Suprapubic skin (tissue), 4 donors: ENCODE measurements at regions not wholly inside any gene's neighbourhood (a gene's known extent, or its start where the extent isn't known, plus 50 kb on each side); places are given as distances from the start of the nearest gene placed in this dataset.

Experiments used
- DNase-seq, 2 donors: peaks; one replicate each; pipeline ENCODE4 v3.0.0-alpha.2; 2019; ENCODE audit warnings: low spot score in 2 of 2
- H3K27ac ChIP-seq: fragments of 200-600 bp; sonication (generic); one replicate; pipeline ENCODE4 v1.5.1; 2019
- H3K27me3 ChIP-seq: fragments of 200-600 bp; sonication (generic); one replicate; pipeline ENCODE4 v1.5.1; 2019
- H3K36me3 ChIP-seq: fragments of 200-600 bp; sonication (generic); one replicate; pipeline ENCODE4 v1.5.1; 2019
- H3K4me1 ChIP-seq: fragments of 200-600 bp; sonication (generic); one replicate; pipeline ENCODE4 v1.5.1; 2019
- H3K4me3 ChIP-seq: fragments of 200-600 bp; sonication (generic); one replicate; pipeline ENCODE4 v1.5.1; 2019; ENCODE audit warnings: mild to moderate bottlenecking
- H3K9me3 ChIP-seq: fragments of 200-600 bp; sonication (generic); one replicate; pipeline ENCODE4 v1.5.1; 2019
- EP300 ChIP-seq: sonication (generic); formaldehyde crosslinking; IDR thresholded peaks from one replicate; pipeline ENCODE4 v1.6.1; 2017; ENCODE audit warnings: antibody characterized with exemption
- POLR2A ChIP-seq, 2 donors: fragments of 450-650 bp; IDR thresholded peaks; one replicate each; pipeline ENCODE4 v1.6.1; 2017; ENCODE audit warnings: antibody characterized with exemption in 2 of 2, mild to moderate bottlenecking in 2 of 2, moderate library complexity in 2 of 2
- POLR2AphosphoS5 ChIP-seq, 3 donors: sonication (generic); formaldehyde crosslinking; IDR thresholded peaks; one replicate each; pipeline ENCODE4 v1.6.1; 2017; ENCODE audit warnings: antibody characterized with exemption in 3 of 3
- WGBS: methylation state at CpG from one replicate; pipeline ENCODE4 v1.1.5; 2018; 5-methylcytosine and 5-hydroxymethylcytosine counted together
- TF ChIP-seq, protein P1 (sequence below), 2 donors: fragments of 200-600 bp in 1 of 2; fragments of 450-650 bp in 1 of 2; sonication (generic) in 1 of 2; IDR thresholded peaks; one replicate each; pipeline ENCODE4 v1.5.1; 2016 to 2019; ENCODE audit warnings: antibody characterized with exemption in 2 of 2, mild to moderate bottlenecking in 1 of 2, moderate library complexity in 1 of 2

DNA sequence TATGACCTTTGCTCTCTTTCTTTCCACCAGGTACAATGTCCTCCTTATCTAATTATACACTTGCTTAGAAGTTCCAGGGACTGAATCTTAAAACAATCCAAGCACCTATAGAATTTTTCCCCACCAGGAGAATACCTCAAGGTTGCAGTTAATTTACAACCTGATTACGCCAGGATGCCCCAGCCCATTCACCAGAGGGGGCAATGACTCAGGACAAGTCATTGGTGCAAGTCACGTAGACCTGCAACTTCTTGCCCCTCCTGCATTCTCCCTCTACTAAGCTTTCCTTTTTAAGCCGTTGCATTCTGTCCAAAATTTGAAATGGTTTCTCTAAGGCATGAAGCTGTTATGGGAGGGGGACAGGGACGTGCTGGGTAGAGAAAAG is 111.1 kb upstream of the SCAF11 start:
- H3K27me3 ChIP-seq = no peaks in the 10 kb centered on the region
- no peaks in the 10 kb centered on the region for H3K4me1 ChIP-seq
- H3K27ac ChIP-seq = no peak overlapping the region
- DNase-seq = no peak
- H3K9me3 ChIP-seq = no peaks in the 10 kb centered on the region
- no peak overlapping the region for H3K4me3 ChIP-seq
- 92% methylated on average over 4 of the region's 4 CpGs for WGBS
- H3K36me3 ChIP-seq = no peaks in the 10 kb centered on the region
- TF ChIP-seq POLR2AphosphoS5 (IDR thresholded peaks at IDR 0.05) (no peak), EP300 (no peak), POLR2A (IDR thresholded peaks at IDR 0.05) (no peak)
- TF ChIP-seq, protein P1, sequence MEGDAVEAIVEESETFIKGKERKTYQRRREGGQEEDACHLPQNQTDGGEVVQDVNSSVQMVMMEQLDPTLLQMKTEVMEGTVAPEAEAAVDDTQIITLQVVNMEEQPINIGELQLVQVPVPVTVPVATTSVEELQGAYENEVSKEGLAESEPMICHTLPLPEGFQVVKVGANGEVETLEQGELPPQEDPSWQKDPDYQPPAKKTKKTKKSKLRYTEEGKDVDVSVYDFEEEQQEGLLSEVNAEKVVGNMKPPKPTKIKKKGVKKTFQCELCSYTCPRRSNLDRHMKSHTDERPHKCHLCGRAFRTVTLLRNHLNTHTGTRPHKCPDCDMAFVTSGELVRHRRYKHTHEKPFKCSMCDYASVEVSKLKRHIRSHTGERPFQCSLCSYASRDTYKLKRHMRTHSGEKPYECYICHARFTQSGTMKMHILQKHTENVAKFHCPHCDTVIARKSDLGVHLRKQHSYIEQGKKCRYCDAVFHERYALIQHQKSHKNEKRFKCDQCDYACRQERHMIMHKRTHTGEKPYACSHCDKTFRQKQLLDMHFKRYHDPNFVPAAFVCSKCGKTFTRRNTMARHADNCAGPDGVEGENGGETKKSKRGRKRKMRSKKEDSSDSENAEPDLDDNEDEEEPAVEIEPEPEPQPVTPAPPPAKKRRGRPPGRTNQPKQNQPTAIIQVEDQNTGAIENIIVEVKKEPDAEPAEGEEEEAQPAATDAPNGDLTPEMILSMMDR (IDR thresholded peaks at IDR 0.05) = no peak

DNA sequence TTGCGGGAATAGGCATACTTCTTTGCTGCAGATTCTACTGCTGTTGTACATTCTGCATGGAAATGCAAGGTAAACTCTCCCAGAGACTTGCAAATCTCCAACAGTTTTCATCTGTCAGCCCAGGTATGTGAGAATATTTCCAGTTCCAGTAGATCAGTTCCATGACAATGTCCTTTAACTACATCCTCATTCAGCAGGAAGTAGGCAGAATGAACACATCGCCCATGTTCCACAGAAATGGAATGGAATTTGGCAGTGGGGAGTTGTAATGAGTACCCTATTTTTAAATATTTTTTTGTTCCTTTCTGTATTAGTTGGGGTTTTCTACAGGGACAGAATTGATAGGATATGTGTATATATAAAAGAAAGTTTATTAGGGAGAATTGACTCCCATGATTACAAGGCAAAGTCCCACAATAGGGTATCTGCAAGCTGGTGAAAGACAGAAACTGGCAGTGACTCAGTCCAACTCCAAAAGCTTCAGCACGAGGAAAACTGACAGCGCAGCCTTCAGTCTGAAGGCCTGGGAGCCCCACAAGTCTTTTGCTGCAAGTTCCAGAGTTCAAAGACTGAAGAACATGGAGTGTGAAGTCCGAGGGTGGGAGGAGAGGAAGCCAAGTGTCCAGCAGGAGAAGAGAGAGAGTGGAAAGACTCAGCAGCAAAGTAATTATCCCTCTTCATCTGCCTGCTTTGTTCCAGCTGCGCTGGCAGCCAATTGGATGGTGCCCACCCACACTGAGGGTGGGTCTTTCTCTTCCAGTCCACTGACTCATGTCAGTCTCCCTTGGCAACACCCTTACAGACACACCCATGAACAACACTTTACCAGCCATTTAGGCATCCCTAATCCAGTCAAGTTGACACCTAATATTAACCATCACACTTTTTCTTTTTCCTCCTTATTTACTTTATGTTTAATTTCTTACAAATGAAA is 110.4 kb upstream of the SCAF11 start:
- no peaks in the 10 kb centered on the region for H3K27me3 ChIP-seq
- no peak for DNase-seq
- 70% methylated on average over 6 of the region's 6 CpGs for WGBS

DNA sequence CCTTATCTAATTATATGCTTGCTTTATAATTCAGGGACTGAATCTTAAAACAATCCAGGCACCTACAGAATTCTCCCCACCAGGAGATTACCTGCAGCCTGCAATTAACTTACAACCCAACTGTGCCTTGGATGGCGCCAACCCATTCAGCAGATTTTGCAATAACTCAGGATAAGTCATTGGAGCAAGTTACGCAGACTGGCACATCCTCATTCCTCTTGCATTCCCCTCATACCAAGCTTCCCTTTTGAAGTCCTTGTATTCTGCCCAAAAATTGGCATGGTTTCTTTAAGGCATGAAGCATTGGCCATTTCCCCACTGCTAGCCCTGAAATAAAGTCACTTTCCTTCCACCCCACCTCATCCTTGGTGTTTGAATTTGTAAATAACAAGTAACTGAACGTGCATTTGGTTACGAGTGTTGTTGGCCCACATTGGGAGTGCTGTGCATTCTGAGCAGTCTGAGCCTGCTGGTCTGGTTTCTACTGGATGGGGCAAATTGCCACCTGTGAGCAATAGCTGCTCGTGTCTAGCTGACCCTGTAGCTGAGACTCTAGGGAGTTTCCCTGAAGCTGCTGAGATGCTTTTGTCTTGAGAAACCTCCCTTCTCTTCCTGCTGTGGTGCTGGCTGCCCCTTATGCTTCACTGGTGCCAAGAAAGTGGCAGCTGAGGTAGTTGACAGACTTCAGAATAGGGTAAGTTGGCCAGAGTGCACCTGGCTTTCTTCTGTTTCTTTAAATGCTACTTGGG is 99.2 kb upstream of the SCAF11 start:
- Histone ChIP-seq H3K4me1 (no peaks in the 10 kb centered on the region), H3K36me3 (no peaks in the 10 kb centered on the region), H3K27me3 (no peaks in the 10 kb centered on the region), H3K4me3 (no peak overlapping the region), H3K27ac (no peak overlapping the region), H3K9me3 (peaks cover 4% of the 10 kb centered on the region)
- WGBS = 57% methylated on average over 5 of the region's 5 CpGs
- TF ChIP-seq EP300 (no peak), POLR2AphosphoS5 (IDR thresholded peaks at IDR 0.05) (no peak), POLR2A (IDR thresholded peaks at IDR 0.05) (no peak)
- TF ChIP-seq, protein P1 (IDR thresholded peaks at IDR 0.05) = no peak
- no peak for DNase-seq

More for the DNA sequence above, 110.4 kb upstream of the SCAF11 start:
- Histone ChIP-seq H3K4me3 (no peak overlapping the region), H3K4me1 (no peaks in the 10 kb centered on the region), H3K9me3 (no peaks in the 10 kb centered on the region), H3K27ac (no peak overlapping the region), H3K36me3 (no peaks in the 10 kb centered on the region)
- TF ChIP-seq POLR2A (IDR thresholded peaks at IDR 0.05) = no peak

DNA sequence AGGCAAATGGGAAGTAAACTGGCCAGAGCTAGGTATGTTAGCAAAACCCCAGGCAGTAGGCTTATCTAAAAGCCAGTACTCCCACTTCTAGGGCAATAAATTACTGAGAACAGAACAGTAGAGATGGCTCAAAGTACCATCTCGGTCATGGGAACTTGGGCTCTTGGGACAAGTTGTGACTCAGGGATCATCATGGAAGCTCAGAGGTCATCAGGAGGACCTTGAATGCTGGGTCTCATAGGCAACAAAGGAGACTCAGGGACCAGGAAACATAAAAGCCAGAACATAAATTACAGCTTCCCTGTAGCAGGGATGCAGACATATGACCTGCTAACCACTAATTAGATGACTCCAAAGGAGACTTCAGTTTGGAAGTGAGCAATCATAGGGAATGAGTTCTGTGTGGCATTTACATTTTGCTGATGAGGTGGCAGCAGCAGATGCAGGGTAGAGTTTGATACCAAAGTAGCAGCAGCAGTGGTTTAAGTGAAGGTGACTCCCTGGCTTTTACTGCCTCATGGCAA is 97.6 kb upstream of the SCAF11 start:
- Histone ChIP-seq H3K4me1 (no peaks in the 10 kb centered on the region), H3K4me3 (no peak overlapping the region), H3K27ac (no peak overlapping the region), H3K36me3 (no peaks in the 10 kb centered on the region), H3K27me3 (no peaks in the 10 kb centered on the region), H3K9me3 (peaks cover 4% of the 10 kb centered on the region)
- TF ChIP-seq POLR2A (IDR thresholded peaks at IDR 0.05) (no peak), EP300 (no peak), POLR2AphosphoS5 (IDR thresholded peaks at IDR 0.05) (no peak)
- TF ChIP-seq, protein P1 (IDR thresholded peaks at IDR 0.05) = no peak
- no peak for DNase-seq
- 76% methylated on average over 1 of the region's 1 CpG for WGBS

DNA sequence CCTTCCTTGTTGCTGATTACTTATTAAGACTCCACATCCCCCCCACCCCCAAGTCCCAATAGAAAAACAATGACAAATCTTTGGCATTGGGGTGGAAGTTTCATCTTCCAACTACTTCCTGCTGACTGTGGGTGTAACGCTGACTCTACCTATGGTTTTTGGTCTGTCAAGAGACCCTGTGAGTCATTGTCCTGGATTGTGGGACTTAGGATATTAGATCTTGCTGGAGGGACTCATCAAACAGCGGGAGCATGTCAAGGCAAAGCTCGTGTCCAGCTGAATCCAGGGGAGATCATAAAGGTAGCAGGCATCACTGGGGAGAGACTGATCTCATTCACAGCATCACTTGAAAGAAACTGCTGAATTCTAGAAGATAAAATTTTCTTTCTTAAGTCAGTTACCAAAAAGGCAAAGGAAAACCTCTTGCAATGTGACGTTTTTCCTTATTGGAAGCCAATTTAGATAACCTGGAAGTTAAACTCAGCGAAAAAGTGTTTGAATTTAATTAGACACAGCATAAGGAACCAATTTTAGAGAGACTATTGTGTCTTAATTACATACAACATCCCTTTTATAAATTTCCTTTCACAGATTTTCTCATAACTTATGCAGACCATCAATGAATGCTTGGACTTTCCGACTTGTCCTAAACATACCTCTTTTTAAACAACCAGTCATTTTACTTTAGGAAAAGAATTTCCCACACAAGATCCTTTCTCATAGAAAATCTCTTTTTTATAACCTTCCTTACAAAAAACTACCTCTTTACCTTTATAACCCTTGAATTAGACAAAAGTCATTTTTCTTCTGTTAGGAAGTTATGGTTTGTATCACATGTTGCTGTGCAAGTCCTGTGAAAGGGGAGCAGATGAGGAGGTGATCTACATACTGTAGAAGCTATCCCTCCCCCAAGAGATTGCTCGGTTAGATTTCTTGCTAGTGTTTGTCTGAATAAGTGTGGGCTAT is 94.6 kb upstream of the SCAF11 start:
- Histone ChIP-seq H3K9me3 (peaks cover 4% of the 10 kb centered on the region), H3K36me3 (no peaks in the 10 kb centered on the region), H3K4me1 (no peaks in the 10 kb centered on the region), H3K27me3 (no peaks in the 10 kb centered on the region), H3K4me3 (no peak overlapping the region), H3K27ac (no peak overlapping the region)
- TF ChIP-seq, protein P1 (IDR thresholded peaks at IDR 0.05) = no peak
- TF ChIP-seq POLR2AphosphoS5 (IDR thresholded peaks at IDR 0.05) (no peak), POLR2A (IDR thresholded peaks at IDR 0.05) (no peak), EP300 (no peak)
- no peak for DNase-seq
- WGBS = 80% methylated on average over 7 of the region's 7 CpGs
